ENCODE measurements at regions not wholly inside any gene's neighbourhood (a gene's known extent, or its start where the extent isn't known, plus 50 kb on each side); places are given as distances from the start of the nearest gene placed in this dataset.

- TF ChIP-seq, protein P1, sequence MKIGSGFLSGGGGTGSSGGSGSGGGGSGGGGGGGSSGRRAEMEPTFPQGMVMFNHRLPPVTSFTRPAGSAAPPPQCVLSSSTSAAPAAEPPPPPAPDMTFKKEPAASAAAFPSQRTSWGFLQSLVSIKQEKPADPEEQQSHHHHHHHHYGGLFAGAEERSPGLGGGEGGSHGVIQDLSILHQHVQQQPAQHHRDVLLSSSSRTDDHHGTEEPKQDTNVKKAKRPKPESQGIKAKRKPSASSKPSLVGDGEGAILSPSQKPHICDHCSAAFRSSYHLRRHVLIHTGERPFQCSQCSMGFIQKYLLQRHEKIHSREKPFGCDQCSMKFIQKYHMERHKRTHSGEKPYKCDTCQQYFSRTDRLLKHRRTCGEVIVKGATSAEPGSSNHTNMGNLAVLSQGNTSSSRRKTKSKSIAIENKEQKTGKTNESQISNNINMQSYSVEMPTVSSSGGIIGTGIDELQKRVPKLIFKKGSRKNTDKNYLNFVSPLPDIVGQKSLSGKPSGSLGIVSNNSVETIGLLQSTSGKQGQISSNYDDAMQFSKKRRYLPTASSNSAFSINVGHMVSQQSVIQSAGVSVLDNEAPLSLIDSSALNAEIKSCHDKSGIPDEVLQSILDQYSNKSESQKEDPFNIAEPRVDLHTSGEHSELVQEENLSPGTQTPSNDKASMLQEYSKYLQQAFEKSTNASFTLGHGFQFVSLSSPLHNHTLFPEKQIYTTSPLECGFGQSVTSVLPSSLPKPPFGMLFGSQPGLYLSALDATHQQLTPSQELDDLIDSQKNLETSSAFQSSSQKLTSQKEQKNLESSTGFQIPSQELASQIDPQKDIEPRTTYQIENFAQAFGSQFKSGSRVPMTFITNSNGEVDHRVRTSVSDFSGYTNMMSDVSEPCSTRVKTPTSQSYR (CRISPR knock-in tag; IDR thresholded peaks at IDR 0.05; ENCODE audit: borderline replicate concordance), result no peak
- TF ChIP-seq PRPF4 (IDR thresholded peaks at IDR 0.05; ENCODE audit: low read depth, low read length, poor library complexity, severe bottlenecking) (no peak), ZNF737 (CRISPR knock-in tag; IDR thresholded peaks at IDR 0.05; ENCODE audit: borderline replicate concordance) (no peak), NFKBIZ (CRISPR knock-in tag; IDR thresholded peaks at IDR 0.05) (no peak), SOX5 (CRISPR knock-in tag; IDR thresholded peaks at IDR 0.05; ENCODE audit: borderline replicate concordance) (no peak), SMARCE1 (IDR thresholded peaks at IDR 0.05; ENCODE audit: borderline replicate concordance) (no peak), IRF9 (CRISPR knock-in tag; IDR thresholded peaks at IDR 0.05; ENCODE audit: borderline replicate concordance) (no peak), HIC2 (CRISPR knock-in tag; IDR thresholded peaks at IDR 0.05; ENCODE audit: low read depth) (no peak)
These were observed 355.3 kb upstream of the SLCO3A1 start (continued) for GRCh38 chr15:91498046-91498748.

All from HepG2 (cell line).